GM12865 (cell line): ENCODE measurements at regions not wholly inside any gene's neighbourhood (a gene's known extent, or its start where the extent isn't known, plus 50 kb on each side); places are given as distances from the start of the nearest gene placed in this dataset.

Experiments used
- DNase-seq: peaks from one replicate; pipeline ENCODE4 v3.0.0; 2010; ENCODE audit warnings: low read depth
- H3K4me3 ChIP-seq: 2 replicates; pipeline ENCODE4 v1.5.1; 2011; ENCODE audit warnings: mild to moderate bottlenecking, low read depth, low read length, control low read depth
- CTCF ChIP-seq: IDR thresholded peaks from 2 replicates; pipeline ENCODE4 v1.5.1; 2011; ENCODE audit warnings: low read length, control low read depth, low read depth, inconsistent platforms; ENCODE audit not compliant: insufficient read depth; ENCODE audit errors: missing control alignments

- no peak overlapping the region for H3K4me3 ChIP-seq
- no peak for DNase-seq
- no peak for TF ChIP-seq CTCF
Observed at GRCh38 chr16:60684002-60684401, 1352.2 kb downstream of the CDH8 start.

- no peak for DNase-seq
- no peak for TF ChIP-seq CTCF
- H3K4me3 ChIP-seq = no peak overlapping the region
Observed at GRCh38 chr16:60682219-60682618, 1354.0 kb downstream of the CDH8 start.

GRCh38 chr16:60681043-60681442 is 1355.2 kb downstream of the CDH8 start:
- no peak for TF ChIP-seq CTCF
- DNase-seq = no peak
- no peak overlapping the region for H3K4me3 ChIP-seq

GRCh38 chr16:60675022-60675421 is 1361.2 kb downstream of the CDH8 start:
- no peak overlapping the region for H3K4me3 ChIP-seq
- no peak for TF ChIP-seq CTCF
- no peak for DNase-seq

GRCh38 chr16:60674241-60674640 is 1362.0 kb downstream of the CDH8 start:
- no peak for TF ChIP-seq CTCF
- DNase-seq = no peak
- no peak overlapping the region for H3K4me3 ChIP-seq

- no peak for TF ChIP-seq CTCF
- H3K4me3 ChIP-seq = no peak overlapping the region
Observed at GRCh38 chr16:60655514-60656153, 1380.6 kb downstream of the CDH8 start.

GRCh38 chr16:60651346-60651745 is 1384.9 kb downstream of the CDH8 start:
- DNase-seq = no peak
- H3K4me3 ChIP-seq = no peak overlapping the region
- no peak for TF ChIP-seq CTCF

More at GRCh38 chr16:60655514-60656153, 1380.6 kb downstream of the CDH8 start:
- DNase-seq = no peak
